Ishikawa (cell line): ENCODE measurements at regions not wholly inside any gene's neighbourhood (a gene's known extent, or its start where the extent isn't known, plus 50 kb on each side); places are given as distances from the start of the nearest gene placed in this dataset.

Experiments
- CREB1 ChIP-seq: IDR thresholded peaks from 2 replicates; pipeline ENCODE4 v1.6.1; 2012; ENCODE audit warnings: low read depth
- EGR1 ChIP-seq: IDR thresholded peaks from 2 replicates; pipeline ENCODE4 v1.6.1; 2012
- EP300 ChIP-seq: IDR thresholded peaks from 2 replicates; pipeline ENCODE4 v1.6.1; 2012; ENCODE audit warnings: borderline replicate concordance
- NFIC ChIP-seq: IDR thresholded peaks from 2 replicates; pipeline ENCODE4 v1.6.1; 2012
- RAD21 ChIP-seq: IDR thresholded peaks from 2 replicates; pipeline ENCODE4 v1.6.1; 2012; ENCODE audit warnings: low read depth
- TAF1 ChIP-seq: IDR thresholded peaks from 2 replicates; pipeline ENCODE4 v1.6.1; 2012; ENCODE audit warnings: low read depth, mild to moderate bottlenecking
- TCF12 ChIP-seq: IDR thresholded peaks from 2 replicates; pipeline ENCODE4 v1.6.1; 2012; ENCODE audit warnings: low read depth
- YY1 ChIP-seq: IDR thresholded peaks from 2 replicates; pipeline ENCODE4 v1.6.1; 2012; ENCODE audit warnings: low read depth
- ZBTB7A ChIP-seq: IDR thresholded peaks from 2 replicates; pipeline ENCODE4 v1.6.1; 2012; ENCODE audit warnings: low read depth
- TF ChIP-seq, protein P1 (sequence below): IDR thresholded peaks from 2 replicates; pipeline ENCODE4 v1.6.1; 2012; ENCODE audit warnings: low read depth, mild to moderate bottlenecking
- TF ChIP-seq, protein P2 (sequence below): IDR thresholded peaks from 2 replicates; pipeline ENCODE4 v1.6.1; 2012

DNA sequence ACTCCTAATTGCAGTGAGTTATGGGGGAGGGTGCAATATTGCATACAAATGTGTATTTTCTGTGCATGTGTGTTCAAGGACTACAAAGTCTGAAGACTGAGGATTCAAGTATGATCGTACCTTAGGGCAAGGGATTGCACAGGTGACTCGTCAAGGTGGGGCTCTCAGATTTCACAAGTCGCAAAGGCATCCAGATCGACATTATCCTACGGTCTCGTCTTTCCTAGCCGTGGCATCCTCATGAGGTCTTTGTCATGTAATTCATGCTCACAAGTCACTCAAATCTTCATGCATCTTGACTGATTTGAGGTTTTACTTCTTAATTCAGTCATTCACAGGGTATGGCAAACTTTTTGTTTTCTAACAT is 191.4 kb upstream of the HES1 start:
- no peak for TF ChIP-seq EP300
- TF ChIP-seq, protein P1, sequence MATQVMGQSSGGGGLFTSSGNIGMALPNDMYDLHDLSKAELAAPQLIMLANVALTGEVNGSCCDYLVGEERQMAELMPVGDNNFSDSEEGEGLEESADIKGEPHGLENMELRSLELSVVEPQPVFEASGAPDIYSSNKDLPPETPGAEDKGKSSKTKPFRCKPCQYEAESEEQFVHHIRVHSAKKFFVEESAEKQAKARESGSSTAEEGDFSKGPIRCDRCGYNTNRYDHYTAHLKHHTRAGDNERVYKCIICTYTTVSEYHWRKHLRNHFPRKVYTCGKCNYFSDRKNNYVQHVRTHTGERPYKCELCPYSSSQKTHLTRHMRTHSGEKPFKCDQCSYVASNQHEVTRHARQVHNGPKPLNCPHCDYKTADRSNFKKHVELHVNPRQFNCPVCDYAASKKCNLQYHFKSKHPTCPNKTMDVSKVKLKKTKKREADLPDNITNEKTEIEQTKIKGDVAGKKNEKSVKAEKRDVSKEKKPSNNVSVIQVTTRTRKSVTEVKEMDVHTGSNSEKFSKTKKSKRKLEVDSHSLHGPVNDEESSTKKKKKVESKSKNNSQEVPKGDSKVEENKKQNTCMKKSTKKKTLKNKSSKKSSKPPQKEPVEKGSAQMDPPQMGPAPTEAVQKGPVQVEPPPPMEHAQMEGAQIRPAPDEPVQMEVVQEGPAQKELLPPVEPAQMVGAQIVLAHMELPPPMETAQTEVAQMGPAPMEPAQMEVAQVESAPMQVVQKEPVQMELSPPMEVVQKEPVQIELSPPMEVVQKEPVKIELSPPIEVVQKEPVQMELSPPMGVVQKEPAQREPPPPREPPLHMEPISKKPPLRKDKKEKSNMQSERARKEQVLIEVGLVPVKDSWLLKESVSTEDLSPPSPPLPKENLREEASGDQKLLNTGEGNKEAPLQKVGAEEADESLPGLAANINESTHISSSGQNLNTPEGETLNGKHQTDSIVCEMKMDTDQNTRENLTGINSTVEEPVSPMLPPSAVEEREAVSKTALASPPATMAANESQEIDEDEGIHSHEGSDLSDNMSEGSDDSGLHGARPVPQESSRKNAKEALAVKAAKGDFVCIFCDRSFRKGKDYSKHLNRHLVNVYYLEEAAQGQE = no peak
- TF ChIP-seq YY1 = no peak
- no peak for TF ChIP-seq TCF12
- no peak for TF ChIP-seq ZBTB7A
- TF ChIP-seq RAD21 = no peak
- TF ChIP-seq EGR1 = no peak
- TF ChIP-seq, protein P2, sequence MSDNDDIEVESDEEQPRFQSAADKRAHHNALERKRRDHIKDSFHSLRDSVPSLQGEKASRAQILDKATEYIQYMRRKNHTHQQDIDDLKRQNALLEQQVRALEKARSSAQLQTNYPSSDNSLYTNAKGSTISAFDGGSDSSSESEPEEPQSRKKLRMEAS = no peak
- no peak for TF ChIP-seq TAF1
- TF ChIP-seq CREB1 = no peak
- no peak for TF ChIP-seq NFIC
